Ovary (tissue), 7 donors: ENCODE measurements at regions not wholly inside any gene's neighbourhood (a gene's known extent, or its start where the extent isn't known, plus 50 kb on each side); places are given as distances from the start of the nearest gene placed in this dataset.

Experiments
- DNase-seq, 5 donors: peaks; one replicate each; pipeline ENCODE4 v3.0.0-alpha.2; 2019 to 2020
- H3K27ac ChIP-seq, 2 donors: fragments of 200-600 bp; one replicate each; pipeline versions ENCODE4 v1.5.1 to v1.8.0; 2019 to 2022
- H3K27me3 ChIP-seq: fragments of 200-600 bp; one replicate; pipeline ENCODE4 v1.8.0; 2022
- H3K36me3 ChIP-seq: fragments of 200-600 bp; sonication (generic); one replicate; pipeline ENCODE4 v1.5.1; 2019
- H3K4me1 ChIP-seq: one replicate; pipeline ENCODE4 v1.8.1; 2013; ENCODE audit warnings: mild to moderate bottlenecking, moderate library complexity; ENCODE audit not compliant: insufficient read depth
- H3K4me3 ChIP-seq: fragments of 200-600 bp; sonication (generic); one replicate; pipeline ENCODE4 v1.5.1; 2017
- H3K9me3 ChIP-seq, 2 donors: fragments of 200-600 bp in 1 of 2; sonication (generic) in 1 of 2; one replicate each; pipeline versions ENCODE4 v1.5.1 to v1.8.1; 2013 to 2019; ENCODE audit warnings: mild to moderate bottlenecking in 1 of 2, moderate library complexity in 1 of 2
- EP300 ChIP-seq: sonication (generic); formaldehyde crosslinking; IDR thresholded peaks from one replicate; pipeline ENCODE4 v1.6.1; 2017; ENCODE audit warnings: antibody characterized with exemption
- POLR2A ChIP-seq: fragments of 450-650 bp; IDR thresholded peaks from one replicate; pipeline ENCODE4 v1.6.1; 2017; ENCODE audit warnings: antibody characterized with exemption, mild to moderate bottlenecking, moderate library complexity
- WGBS, 3 donors: extraction: QIAGEN DNeasy Blood & Tissue Kit in 1 of 3; methylation state at CpG; one replicate each; pipeline versions ENCODE4 v1.1.5 to v1.1.7; 2013 to 2017; 5-methylcytosine and 5-hydroxymethylcytosine counted together
- intact Hi-C, 4 donors: fragments of 100-400 bp; cut with DNase I; formaldehyde crosslinking; loops; one replicate each; pipeline versions ENCODE4 v1.11.0 to v1.15.1; 2022 to 2023
- TF ChIP-seq, protein P1 (sequence below), 3 donors: fragments of 450-650 bp in 2 of 3; fragments of 200-600 bp in 1 of 3; IDR thresholded peaks; one replicate each; pipeline versions ENCODE4 v1.5.1 to v1.8.0; 2016 to 2022; ENCODE audit warnings: antibody characterized with exemption in 3 of 3, mild to moderate bottlenecking in 1 of 3
- donor health status: DM: no; HTN: no; CAD: no; lungs with moderate emphysema.
- donor health status: DM: no; HTN: no; CAD: no.
- donor health status: Bipolar disorder and iron deficiency.
- donor health status: DM: no; HTN: no; CAD: no.
- donor health status: DM: yes; HTN: yes; CAD: no.

DNA sequence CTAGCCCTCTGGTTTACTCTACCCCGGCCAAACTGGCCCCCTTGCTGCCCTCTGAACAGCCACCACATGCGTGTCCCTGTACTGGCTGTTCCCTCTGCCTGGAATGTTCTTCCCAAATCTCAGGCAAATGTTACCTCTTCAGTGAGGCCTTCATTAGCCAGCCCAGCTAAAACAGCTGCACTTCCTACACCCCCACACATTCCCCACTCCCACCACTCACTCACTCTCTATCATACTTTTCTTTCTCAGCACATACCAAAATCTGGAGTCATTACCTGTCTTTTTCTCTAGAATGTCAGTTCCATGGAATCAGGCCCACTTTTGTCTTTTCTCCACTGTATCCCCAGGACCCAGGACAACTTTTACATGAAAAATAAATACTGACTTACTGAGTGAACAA is 401.2 kb upstream of the SULF2 start:
- intact Hi-C loops: loop anchor here in 1 of 4 donors (5.0 kb wide), 1 partner anchor 474 kb away; no protein-coding TSS in a partner anchor
- TF ChIP-seq, protein P1, sequence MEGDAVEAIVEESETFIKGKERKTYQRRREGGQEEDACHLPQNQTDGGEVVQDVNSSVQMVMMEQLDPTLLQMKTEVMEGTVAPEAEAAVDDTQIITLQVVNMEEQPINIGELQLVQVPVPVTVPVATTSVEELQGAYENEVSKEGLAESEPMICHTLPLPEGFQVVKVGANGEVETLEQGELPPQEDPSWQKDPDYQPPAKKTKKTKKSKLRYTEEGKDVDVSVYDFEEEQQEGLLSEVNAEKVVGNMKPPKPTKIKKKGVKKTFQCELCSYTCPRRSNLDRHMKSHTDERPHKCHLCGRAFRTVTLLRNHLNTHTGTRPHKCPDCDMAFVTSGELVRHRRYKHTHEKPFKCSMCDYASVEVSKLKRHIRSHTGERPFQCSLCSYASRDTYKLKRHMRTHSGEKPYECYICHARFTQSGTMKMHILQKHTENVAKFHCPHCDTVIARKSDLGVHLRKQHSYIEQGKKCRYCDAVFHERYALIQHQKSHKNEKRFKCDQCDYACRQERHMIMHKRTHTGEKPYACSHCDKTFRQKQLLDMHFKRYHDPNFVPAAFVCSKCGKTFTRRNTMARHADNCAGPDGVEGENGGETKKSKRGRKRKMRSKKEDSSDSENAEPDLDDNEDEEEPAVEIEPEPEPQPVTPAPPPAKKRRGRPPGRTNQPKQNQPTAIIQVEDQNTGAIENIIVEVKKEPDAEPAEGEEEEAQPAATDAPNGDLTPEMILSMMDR (IDR thresholded peaks at IDR 0.05): no peak
- TF ChIP-seq EP300 (no peak), POLR2A (no peak)
- DNase-seq: peak in 1 of 5 donors; percentile 21
- no peaks in the 10 kb centered on the region for H3K27me3 ChIP-seq
- H3K27ac ChIP-seq: no peak overlapping the region
- no peak overlapping the region for H3K4me3 ChIP-seq
- no peaks in the 10 kb centered on the region for H3K36me3 ChIP-seq
- no peaks in the 10 kb centered on the region for H3K9me3 ChIP-seq
- 22 to 49% (median 23%) methylated on average over 2 of the region's 2 CpGs for WGBS, 3 donors
- H3K4me1 ChIP-seq: no peaks in the 10 kb centered on the region

DNA sequence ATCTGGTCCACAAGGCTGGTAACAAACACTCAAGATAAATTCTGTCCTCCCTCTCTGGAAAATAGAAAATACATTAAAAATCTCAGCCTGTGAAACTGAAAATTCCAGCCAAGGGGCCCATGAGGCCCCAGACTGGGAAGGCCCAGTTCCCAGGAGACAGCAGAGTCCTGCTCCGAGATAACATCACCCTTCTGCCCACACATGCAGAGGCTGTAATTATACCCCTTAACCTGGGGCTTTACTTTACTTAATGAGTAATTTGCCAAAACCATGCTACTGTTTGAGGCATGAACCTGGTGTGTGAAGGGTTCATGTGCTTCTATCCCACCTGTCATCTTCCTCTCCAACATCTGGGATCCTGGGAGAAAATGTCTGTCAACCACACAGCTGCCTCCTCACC is 398.9 kb upstream of the SULF2 start:
- no peaks in the 10 kb centered on the region for H3K36me3 ChIP-seq
- H3K27me3 ChIP-seq: no peaks in the 10 kb centered on the region
- DNase-seq: peak in 1 of 5 donors; percentile 4
- no peak overlapping the region for H3K4me3 ChIP-seq
- 89 to 100% (median 96%) methylated on average over 1 of the region's 1 CpG for WGBS, 3 donors
- no peak overlapping the region for H3K27ac ChIP-seq
- TF ChIP-seq EP300: no peak
- TF ChIP-seq POLR2A: no peak
- TF ChIP-seq, protein P1 (IDR thresholded peaks at IDR 0.05): no peak
- intact Hi-C loops: no loop called here
- peaks cover 1% of the 10 kb centered on the region for H3K4me1 ChIP-seq
- H3K9me3 ChIP-seq: no peaks in the 10 kb centered on the region

DNA sequence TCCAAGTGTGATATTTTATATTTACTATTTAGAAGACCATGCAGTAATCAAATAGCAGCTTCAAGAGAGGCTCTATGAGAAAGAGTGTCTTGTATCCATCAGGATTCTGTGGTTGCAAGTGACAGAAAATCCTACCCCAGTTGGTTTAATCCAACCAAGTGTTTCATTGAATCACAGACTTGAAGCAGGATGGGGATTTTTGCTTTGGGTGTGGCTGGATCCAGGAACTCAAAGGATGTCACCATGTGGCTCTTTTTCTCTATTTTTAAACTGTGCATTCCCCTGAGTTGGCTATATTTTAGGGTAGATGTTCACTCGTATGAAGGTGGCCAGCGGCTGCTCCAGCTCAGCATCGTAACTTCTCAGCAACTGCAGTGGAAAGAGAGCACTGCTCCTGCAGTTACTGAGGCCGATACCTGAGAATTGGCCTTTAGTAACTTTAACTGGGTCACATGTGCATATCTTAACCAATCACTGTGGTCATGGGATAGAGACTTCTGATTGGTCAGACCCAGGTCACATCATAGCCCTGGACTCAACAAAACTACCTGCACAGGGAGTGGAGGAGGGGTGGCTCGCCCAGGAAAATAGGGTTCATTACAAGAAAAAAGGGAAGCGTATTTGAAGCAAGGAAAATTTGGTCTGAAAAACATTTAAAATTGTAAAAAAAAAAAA is 396.1 kb upstream of the SULF2 start:
- Histone ChIP-seq H3K27me3 (no peaks in the 10 kb centered on the region), H3K27ac (no peak overlapping the region), H3K36me3 (no peaks in the 10 kb centered on the region), H3K4me3 (no peak overlapping the region), H3K9me3 (no peaks in the 10 kb centered on the region), H3K4me1 (peaks cover 7% of the 10 kb centered on the region)
- DNase-seq: peak in 1 of 5 donors; percentile 4
- intact Hi-C loops: no loop called here
- WGBS, 3 donors: 80 to 88% (median 83%) methylated on average over 6 of the region's 6 CpGs
- TF ChIP-seq, protein P1 (IDR thresholded peaks at IDR 0.05): no peak
- TF ChIP-seq POLR2A: no peak
- no peak for TF ChIP-seq EP300

DNA sequence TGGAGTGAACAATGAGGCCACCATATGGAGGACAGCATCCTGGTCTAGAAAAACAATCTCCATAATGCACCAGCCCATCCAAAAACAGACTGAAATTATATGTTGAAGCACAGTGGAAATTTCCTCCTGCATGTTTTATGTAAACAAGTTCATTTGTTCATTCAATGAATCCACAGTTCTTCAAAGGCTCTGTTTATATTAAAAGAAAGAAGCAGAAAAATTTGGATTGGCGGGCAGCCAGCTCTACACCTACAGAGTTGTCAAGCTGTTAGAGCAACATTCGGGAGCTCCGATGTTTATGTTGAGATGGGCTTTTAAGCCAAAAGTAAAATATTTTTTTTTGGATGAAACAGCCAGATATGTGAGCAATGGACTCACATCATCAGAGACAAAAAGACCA is 395.3 kb upstream of the SULF2 start:
- Histone ChIP-seq H3K4me3 (no peak overlapping the region), H3K9me3 (no peaks in the 10 kb centered on the region), H3K4me1 (peaks cover 7% of the 10 kb centered on the region), H3K27ac (no peak overlapping the region), H3K36me3 (no peaks in the 10 kb centered on the region), H3K27me3 (no peaks in the 10 kb centered on the region)
- peak in 1 of 5 donors; percentile 29 for DNase-seq
- no peak for TF ChIP-seq POLR2A
- TF ChIP-seq, protein P1 (IDR thresholded peaks at IDR 0.05): no peak
- no peak for TF ChIP-seq EP300
- WGBS, 3 donors: 14 to 26% (median 17%) methylated on average over 3 of the region's 3 CpGs
- intact Hi-C loops: no loop called here
